ENCODE measurements at regions not wholly inside any gene's neighbourhood (a gene's known extent, or its start where the extent isn't known, plus 50 kb on each side); places are given as distances from the start of the nearest gene placed in this dataset.

DNA sequence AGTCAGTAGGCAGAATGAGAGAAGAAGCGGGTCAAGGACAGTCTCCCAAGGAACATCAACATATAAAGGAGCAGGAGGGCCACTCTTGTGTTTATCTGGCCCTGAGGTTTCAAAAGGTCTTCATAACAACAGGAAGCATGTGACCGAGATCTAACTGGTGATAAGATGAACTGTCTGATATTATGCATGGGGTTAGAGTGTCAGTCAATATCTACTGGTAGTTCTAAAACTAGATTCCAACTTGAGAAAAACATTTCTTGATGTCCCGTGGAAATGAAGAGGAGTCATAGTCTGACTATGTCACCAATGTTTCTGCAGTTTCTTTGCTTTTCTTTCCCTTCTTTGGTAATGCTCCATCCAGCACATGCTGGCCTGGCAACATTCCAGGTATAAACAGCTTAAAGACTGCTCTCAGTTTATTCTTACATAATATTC, 77.5 kb upstream of the ITPRID2 start:
- TF ChIP-seq POLR2A (IDR thresholded peaks at IDR 0.05) (no peak), EP300 (IDR thresholded peaks at IDR 0.05) (no peak)
- TF ChIP-seq, protein P1, sequence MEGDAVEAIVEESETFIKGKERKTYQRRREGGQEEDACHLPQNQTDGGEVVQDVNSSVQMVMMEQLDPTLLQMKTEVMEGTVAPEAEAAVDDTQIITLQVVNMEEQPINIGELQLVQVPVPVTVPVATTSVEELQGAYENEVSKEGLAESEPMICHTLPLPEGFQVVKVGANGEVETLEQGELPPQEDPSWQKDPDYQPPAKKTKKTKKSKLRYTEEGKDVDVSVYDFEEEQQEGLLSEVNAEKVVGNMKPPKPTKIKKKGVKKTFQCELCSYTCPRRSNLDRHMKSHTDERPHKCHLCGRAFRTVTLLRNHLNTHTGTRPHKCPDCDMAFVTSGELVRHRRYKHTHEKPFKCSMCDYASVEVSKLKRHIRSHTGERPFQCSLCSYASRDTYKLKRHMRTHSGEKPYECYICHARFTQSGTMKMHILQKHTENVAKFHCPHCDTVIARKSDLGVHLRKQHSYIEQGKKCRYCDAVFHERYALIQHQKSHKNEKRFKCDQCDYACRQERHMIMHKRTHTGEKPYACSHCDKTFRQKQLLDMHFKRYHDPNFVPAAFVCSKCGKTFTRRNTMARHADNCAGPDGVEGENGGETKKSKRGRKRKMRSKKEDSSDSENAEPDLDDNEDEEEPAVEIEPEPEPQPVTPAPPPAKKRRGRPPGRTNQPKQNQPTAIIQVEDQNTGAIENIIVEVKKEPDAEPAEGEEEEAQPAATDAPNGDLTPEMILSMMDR (IDR thresholded peaks at IDR 0.05), result no peak

Data from stomach (tissue), 4 donors.